ENCODE measurements at regions not wholly inside any gene's neighbourhood (a gene's known extent, or its start where the extent isn't known, plus 50 kb on each side); places are given as distances from the start of the nearest gene placed in this dataset.

- POLR2A ChIA-PET = no interaction called here
- CTCF ChIA-PET = no interaction called here
Measured at GRCh38 chr1:190935925-190936324, 458.3 kb upstream of the BRINP3 start.

More at GRCh38 chr1:190935925-190936324, 458.3 kb upstream of the BRINP3 start:
- H3K9me3 Mint-ChIP-seq = no peaks in the 10 kb centered on the region
- H3K4me3 Mint-ChIP-seq = no peak overlapping the region
- H3K4me1 Mint-ChIP-seq = peaks cover 15% of the 10 kb centered on the region
- DNase-seq (ENCODE audit: low spot score) = no peak
- no peak overlapping the region for H3K27ac Mint-ChIP-seq
- H3K36me3 Mint-ChIP-seq = no peaks in the 10 kb centered on the region
- ATAC-seq = no peak; the same call in 1 of the 2 replicates
- no peaks in the 10 kb centered on the region for H3K27me3 Mint-ChIP-seq (ENCODE audit: low read depth)
- TF ChIP-seq NFE2L1 (CRISPR knock-in tag; IDR thresholded peaks at IDR 0.05) (no peak), MXD4 (CRISPR knock-in tag; IDR thresholded peaks at IDR 0.05; ENCODE audit: borderline replicate concordance) (no peak), FOXJ3 (CRISPR knock-in tag; IDR thresholded peaks at IDR 0.05; ENCODE audit: borderline replicate concordance) (no peak), CREB1 (CRISPR knock-in tag; IDR thresholded peaks at IDR 0.05) (no peak), EMX1 (CRISPR knock-in tag; IDR thresholded peaks at IDR 0.05) (no peak), MLX (CRISPR knock-in tag; IDR thresholded peaks at IDR 0.05) (no peak), FOXP4 (CRISPR knock-in tag; IDR thresholded peaks at IDR 0.05) (no peak), TEAD4 (CRISPR knock-in tag; IDR thresholded peaks at IDR 0.05) (no peak), IRF2 (CRISPR knock-in tag; IDR thresholded peaks at IDR 0.05; ENCODE audit: borderline replicate concordance, low read depth) (no peak), GTF2I (CRISPR knock-in tag; conservative IDR thresholded peaks at IDR 0.05) (no peak), PRRX2 (CRISPR knock-in tag; IDR thresholded peaks at IDR 0.05) (no peak), ATF3 (CRISPR knock-in tag; conservative IDR thresholded peaks at IDR 0.05) (no peak), CBFB (CRISPR knock-in tag; IDR thresholded peaks at IDR 0.05; ENCODE audit: low read depth) (no peak), RELA (CRISPR knock-in tag; IDR thresholded peaks at IDR 0.05; ENCODE audit: borderline replicate concordance) (no peak), ZNF425 (CRISPR knock-in tag; conservative IDR thresholded peaks at IDR 0.05) (no peak), SOX15 (CRISPR knock-in tag; IDR thresholded peaks at IDR 0.05) (no peak), ZNF396 (CRISPR knock-in tag; IDR thresholded peaks at IDR 0.05; ENCODE audit: borderline replicate concordance) (no peak)
- TF ChIP-seq, protein P1, sequence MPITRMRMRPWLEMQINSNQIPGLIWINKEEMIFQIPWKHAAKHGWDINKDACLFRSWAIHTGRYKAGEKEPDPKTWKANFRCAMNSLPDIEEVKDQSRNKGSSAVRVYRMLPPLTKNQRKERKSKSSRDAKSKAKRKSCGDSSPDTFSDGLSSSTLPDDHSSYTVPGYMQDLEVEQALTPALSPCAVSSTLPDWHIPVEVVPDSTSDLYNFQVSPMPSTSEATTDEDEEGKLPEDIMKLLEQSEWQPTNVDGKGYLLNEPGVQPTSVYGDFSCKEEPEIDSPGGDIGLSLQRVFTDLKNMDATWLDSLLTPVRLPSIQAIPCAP (CRISPR knock-in tag; IDR thresholded peaks at IDR 0.05) = no peak
- TF ChIP-seq, protein P2, sequence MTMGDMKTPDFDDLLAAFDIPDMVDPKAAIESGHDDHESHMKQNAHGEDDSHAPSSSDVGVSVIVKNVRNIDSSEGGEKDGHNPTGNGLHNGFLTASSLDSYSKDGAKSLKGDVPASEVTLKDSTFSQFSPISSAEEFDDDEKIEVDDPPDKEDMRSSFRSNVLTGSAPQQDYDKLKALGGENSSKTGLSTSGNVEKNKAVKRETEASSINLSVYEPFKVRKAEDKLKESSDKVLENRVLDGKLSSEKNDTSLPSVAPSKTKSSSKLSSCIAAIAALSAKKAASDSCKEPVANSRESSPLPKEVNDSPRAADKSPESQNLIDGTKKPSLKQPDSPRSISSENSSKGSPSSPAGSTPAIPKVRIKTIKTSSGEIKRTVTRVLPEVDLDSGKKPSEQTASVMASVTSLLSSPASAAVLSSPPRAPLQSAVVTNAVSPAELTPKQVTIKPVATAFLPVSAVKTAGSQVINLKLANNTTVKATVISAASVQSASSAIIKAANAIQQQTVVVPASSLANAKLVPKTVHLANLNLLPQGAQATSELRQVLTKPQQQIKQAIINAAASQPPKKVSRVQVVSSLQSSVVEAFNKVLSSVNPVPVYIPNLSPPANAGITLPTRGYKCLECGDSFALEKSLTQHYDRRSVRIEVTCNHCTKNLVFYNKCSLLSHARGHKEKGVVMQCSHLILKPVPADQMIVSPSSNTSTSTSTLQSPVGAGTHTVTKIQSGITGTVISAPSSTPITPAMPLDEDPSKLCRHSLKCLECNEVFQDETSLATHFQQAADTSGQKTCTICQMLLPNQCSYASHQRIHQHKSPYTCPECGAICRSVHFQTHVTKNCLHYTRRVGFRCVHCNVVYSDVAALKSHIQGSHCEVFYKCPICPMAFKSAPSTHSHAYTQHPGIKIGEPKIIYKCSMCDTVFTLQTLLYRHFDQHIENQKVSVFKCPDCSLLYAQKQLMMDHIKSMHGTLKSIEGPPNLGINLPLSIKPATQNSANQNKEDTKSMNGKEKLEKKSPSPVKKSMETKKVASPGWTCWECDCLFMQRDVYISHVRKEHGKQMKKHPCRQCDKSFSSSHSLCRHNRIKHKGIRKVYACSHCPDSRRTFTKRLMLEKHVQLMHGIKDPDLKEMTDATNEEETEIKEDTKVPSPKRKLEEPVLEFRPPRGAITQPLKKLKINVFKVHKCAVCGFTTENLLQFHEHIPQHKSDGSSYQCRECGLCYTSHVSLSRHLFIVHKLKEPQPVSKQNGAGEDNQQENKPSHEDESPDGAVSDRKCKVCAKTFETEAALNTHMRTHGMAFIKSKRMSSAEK (CRISPR knock-in tag; IDR thresholded peaks at IDR 0.05; ENCODE audit: borderline replicate concordance) = no peak
